GM23338 (cell line): ENCODE measurements at regions not wholly inside any gene's neighbourhood (a gene's known extent, or its start where the extent isn't known, plus 50 kb on each side); places are given as distances from the start of the nearest gene placed in this dataset.

ENCODE experiments used
- POLR2AphosphoS5 ChIP-seq: IDR thresholded peaks from 2 replicates; pipeline ENCODE4 v1.6.1; 2016; ENCODE audit warnings: antibody characterized with exemption, low read depth
- ZNF114 ChIP-seq: fragments of 250-450 bp; sonication (Bioruptor Pico); IDR thresholded peaks from 2 replicates; pipeline ENCODE4 v1.5.0; 2020; ENCODE audit warnings: mild to moderate bottlenecking, moderate library complexity
- TF ChIP-seq, protein P1 (sequence below), 2 experiments: fragments of 200-600 bp in 1 of 2; sonication (generic) in 1 of 2; conservative IDR thresholded peaks; 2 replicates each; pipeline versions ENCODE4 v1.5.1 to v1.6.1; 2016 to 2017; ENCODE audit warnings: antibody characterized with exemption in 2 of 2, low read depth in 2 of 2, mild to moderate bottlenecking in 2 of 2, moderate library complexity in 1 of 2
- TF ChIP-seq, protein P2 (sequence below): fragments of 250-450 bp; sonication (Bioruptor Pico); IDR thresholded peaks from 2 replicates; pipeline ENCODE4 v1.5.0; 2020; ENCODE audit warnings: mild to moderate bottlenecking, moderate library complexity

DNA sequence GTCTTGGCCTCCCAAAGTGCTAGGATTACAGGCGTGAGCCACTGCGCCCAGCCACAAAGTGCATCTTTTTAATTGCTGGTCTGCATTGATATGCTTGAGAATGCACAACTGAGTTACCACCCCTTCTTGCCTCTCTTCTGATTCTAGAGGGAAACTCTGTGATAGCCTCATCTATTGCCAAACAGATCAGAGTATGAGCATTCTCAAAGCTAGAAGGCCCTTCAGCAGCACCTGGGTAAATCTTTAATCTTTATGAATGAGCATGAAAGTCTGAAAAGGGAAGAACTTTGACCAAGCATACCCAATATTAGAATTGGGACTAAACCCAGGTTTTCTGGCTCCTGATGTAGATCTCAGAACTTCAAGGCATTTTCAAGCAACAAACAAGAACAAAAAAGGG is 298.3 kb upstream of the TNC start:
- TF ChIP-seq POLR2AphosphoS5 (no peak), ZNF114 (no peak)
- TF ChIP-seq, protein P1, sequence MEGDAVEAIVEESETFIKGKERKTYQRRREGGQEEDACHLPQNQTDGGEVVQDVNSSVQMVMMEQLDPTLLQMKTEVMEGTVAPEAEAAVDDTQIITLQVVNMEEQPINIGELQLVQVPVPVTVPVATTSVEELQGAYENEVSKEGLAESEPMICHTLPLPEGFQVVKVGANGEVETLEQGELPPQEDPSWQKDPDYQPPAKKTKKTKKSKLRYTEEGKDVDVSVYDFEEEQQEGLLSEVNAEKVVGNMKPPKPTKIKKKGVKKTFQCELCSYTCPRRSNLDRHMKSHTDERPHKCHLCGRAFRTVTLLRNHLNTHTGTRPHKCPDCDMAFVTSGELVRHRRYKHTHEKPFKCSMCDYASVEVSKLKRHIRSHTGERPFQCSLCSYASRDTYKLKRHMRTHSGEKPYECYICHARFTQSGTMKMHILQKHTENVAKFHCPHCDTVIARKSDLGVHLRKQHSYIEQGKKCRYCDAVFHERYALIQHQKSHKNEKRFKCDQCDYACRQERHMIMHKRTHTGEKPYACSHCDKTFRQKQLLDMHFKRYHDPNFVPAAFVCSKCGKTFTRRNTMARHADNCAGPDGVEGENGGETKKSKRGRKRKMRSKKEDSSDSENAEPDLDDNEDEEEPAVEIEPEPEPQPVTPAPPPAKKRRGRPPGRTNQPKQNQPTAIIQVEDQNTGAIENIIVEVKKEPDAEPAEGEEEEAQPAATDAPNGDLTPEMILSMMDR (conservative IDR thresholded peaks at IDR 0.05; ENCODE audit: low read depth in 2 of 2), result no peak
- TF ChIP-seq, protein P2, sequence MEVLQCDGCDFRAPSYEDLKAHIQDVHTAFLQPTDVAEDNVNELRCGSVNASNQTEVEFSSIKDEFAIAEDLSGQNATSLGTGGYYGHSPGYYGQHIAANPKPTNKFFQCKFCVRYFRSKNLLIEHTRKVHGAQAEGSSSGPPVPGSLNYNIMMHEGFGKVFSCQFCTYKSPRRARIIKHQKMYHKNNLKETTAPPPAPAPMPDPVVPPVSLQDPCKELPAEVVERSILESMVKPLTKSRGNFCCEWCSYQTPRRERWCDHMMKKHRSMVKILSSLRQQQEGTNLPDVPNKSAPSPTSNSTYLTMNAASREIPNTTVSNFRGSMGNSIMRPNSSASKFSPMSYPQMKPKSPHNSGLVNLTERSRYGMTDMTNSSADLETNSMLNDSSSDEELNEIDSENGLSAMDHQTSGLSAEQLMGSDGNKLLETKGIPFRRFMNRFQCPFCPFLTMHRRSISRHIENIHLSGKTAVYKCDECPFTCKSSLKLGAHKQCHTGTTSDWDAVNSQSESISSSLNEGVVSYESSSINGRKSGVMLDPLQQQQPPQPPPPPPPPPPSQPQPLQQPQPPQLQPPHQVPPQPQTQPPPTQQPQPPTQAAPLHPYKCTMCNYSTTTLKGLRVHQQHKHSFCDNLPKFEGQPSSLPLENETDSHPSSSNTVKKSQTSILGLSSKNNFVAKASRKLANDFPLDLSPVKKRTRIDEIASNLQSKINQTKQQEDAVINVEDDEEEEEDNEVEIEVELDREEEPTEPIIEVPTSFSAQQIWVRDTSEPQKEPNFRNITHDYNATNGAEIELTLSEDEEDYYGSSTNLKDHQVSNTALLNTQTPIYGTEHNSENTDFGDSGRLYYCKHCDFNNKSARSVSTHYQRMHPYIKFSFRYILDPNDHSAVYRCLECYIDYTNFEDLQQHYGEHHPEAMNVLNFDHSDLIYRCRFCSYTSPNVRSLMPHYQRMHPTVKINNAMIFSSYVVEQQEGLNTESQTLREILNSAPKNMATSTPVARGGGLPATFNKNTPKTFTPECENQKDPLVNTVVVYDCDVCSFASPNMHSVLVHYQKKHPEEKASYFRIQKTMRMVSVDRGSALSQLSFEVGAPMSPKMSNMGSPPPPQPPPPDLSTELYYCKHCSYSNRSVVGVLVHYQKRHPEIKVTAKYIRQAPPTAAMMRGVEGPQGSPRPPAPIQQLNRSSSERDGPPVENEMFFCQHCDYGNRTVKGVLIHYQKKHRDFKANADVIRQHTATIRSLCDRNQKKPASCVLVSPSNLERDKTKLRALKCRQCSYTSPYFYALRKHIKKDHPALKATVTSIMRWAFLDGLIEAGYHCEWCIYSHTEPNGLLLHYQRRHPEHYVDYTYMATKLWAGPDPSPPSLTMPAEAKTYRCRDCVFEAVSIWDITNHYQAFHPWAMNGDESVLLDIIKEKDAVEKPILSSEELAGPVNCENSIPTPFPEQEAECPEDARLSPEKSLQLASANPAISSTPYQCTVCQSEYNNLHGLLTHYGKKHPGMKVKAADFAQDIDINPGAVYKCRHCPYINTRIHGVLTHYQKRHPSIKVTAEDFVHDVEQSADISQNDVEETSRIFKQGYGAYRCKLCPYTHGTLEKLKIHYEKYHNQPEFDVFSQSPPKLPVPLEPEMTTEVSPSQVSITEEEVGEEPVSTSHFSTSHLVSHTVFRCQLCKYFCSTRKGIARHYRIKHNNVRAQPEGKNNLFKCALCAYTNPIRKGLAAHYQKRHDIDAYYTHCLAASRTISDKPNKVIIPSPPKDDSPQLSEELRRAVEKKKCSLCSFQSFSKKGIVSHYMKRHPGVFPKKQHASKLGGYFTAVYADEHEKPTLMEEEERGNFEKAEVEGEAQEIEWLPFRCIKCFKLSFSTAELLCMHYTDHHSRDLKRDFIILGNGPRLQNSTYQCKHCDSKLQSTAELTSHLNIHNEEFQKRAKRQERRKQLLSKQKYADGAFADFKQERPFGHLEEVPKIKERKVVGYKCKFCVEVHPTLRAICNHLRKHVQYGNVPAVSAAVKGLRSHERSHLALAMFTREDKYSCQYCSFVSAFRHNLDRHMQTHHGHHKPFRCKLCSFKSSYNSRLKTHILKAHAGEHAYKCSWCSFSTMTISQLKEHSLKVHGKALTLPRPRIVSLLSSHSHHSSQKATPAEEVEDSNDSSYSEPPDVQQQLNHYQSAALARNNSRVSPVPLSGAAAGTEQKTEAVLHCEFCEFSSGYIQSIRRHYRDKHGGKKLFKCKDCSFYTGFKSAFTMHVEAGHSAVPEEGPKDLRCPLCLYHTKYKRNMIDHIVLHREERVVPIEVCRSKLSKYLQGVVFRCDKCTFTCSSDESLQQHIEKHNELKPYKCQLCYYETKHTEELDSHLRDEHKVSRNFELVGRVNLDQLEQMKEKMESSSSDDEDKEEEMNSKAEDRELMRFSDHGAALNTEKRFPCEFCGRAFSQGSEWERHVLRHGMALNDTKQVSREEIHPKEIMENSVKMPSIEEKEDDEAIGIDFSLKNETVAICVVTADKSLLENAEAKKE, result no peak
